Fibroblast of pulmonary artery (primary cell): ENCODE measurements at regions not wholly inside any gene's neighbourhood (a gene's known extent, or its start where the extent isn't known, plus 50 kb on each side); places are given as distances from the start of the nearest gene placed in this dataset.

Experiments
- DNase-seq: peaks from one replicate; pipeline ENCODE4 v3.0.0-alpha.2; 2010; ENCODE audit warnings: low read depth
- H3K4me3 ChIP-seq: replicated peaks from 2 replicates; pipeline ENCODE4 v1.5.1; 2011; ENCODE audit warnings: low read depth, mild to moderate bottlenecking, control low read depth, low read length, moderate library complexity
- CTCF ChIP-seq: IDR thresholded peaks from 2 replicates; pipeline ENCODE4 v1.5.1; 2011; ENCODE audit warnings: mild to moderate bottlenecking, control low read depth, low read length, inconsistent platforms; ENCODE audit errors: missing control alignments

- TF ChIP-seq CTCF: no peak
- DNase-seq: no peak
- no peak overlapping the region for H3K4me3 ChIP-seq
Measured at GRCh38 chr13:34338102-34338501, 520.2 kb downstream of the RFC3 start.

GRCh38 chr13:34340534-34340933, 522.6 kb downstream of the RFC3 start:
- H3K4me3 ChIP-seq: no peak overlapping the region
- no peak for TF ChIP-seq CTCF
- peak; percentile 57 for DNase-seq

GRCh38 chr13:34343413-34343940, 525.5 kb downstream of the RFC3 start:
- H3K4me3 ChIP-seq: no peak overlapping the region
- no peak for TF ChIP-seq CTCF
- DNase-seq: peak; percentile 51

GRCh38 chr13:34344816-34345215, 526.9 kb downstream of the RFC3 start:
- DNase-seq: no peak
- TF ChIP-seq CTCF: no peak
- no peak overlapping the region for H3K4me3 ChIP-seq

GRCh38 chr13:34345258-34345965, 527.5 kb downstream of the RFC3 start:
- no peak for DNase-seq
- TF ChIP-seq CTCF: no peak
- H3K4me3 ChIP-seq: no peak overlapping the region

- TF ChIP-seq CTCF: no peak
- no peak overlapping the region for H3K4me3 ChIP-seq
- no peak for DNase-seq
Measured at GRCh38 chr13:34346626-34347025, 528.7 kb downstream of the RFC3 start.
